Right lobe of liver (tissue), 6 donors: ENCODE measurements at regions not wholly inside any gene's neighbourhood (a gene's known extent, or its start where the extent isn't known, plus 50 kb on each side); places are given as distances from the start of the nearest gene placed in this dataset.
"Not testable (repeated sequence)": the region's sequence is repeated elsewhere in the genome, so short reads cannot be mapped to it uniquely, and the experiment has no call there.

Experiments
- ATAC-seq, 4 donors: fragments of 200-7000 bp; cut with Tn5 transposase; one replicate each; pipeline ENCODE4 v1.9.1; 2020; ENCODE audit warnings: mild to moderate bottlenecking in 4 of 4, moderate library complexity in 4 of 4
- DNase-seq, 3 donors: peaks; one replicate each; pipeline ENCODE4 v3.0.0-alpha.2; 2020
- H3K27ac ChIP-seq, 3 donors: fragments of 200-600 bp; one replicate each; pipeline ENCODE4 v1.8.0; 2022
- H3K27me3 ChIP-seq, 2 donors: fragments of 200-600 bp; one replicate each; pipeline ENCODE4 v1.8.0; 2022
- H3K36me3 ChIP-seq, 4 donors: fragments of 200-600 bp; sonication (generic) in 1 of 4; one replicate each; pipeline versions ENCODE4 v1.5.1 to v1.8.0; 2017 to 2022; ENCODE audit warnings: control low read depth in 1 of 4
- H3K4me1 ChIP-seq, 4 donors: fragments of 200-600 bp; sonication (generic) in 1 of 4; one replicate each; pipeline versions ENCODE4 v1.5.1 to v1.8.0; 2017 to 2022; ENCODE audit warnings: control low read depth in 1 of 4
- H3K4me3 ChIP-seq, 3 donors: fragments of 200-600 bp; one replicate each; pipeline ENCODE4 v1.8.0; 2022
- H3K9me3 ChIP-seq, 4 donors: fragments of 200-600 bp; sonication (generic) in 1 of 4; one replicate each; pipeline versions ENCODE4 v1.5.1 to v1.8.0; 2017 to 2022; ENCODE audit warnings: control low read depth in 1 of 4
- POLR2A ChIP-seq: fragments of 450-650 bp; IDR thresholded peaks from one replicate; pipeline ENCODE4 v1.6.1; 2017; ENCODE audit warnings: antibody characterized with exemption, mild to moderate bottlenecking
- WGBS: methylation state at CpG from one replicate; pipeline ENCODE4 v1.1.6; 2018; ENCODE audit warnings: low coverage, low lambda C conversion rate; ENCODE audit not compliant: insufficient coverage; ENCODE audit errors: missing lambda C conversion rate; 5-methylcytosine and 5-hydroxymethylcytosine counted together
- intact Hi-C, 2 donors: fragments of 100-400 bp; cut with DNase I; formaldehyde crosslinking; loops; one replicate each; pipeline versions ENCODE4 v1.11.2 to v1.14.1; 2022
- TF ChIP-seq, protein P1 (sequence below), 4 donors: fragments of 200-600 bp in 3 of 4; fragments of 450-650 bp in 1 of 4; IDR thresholded peaks; one replicate each; pipeline versions ENCODE4 v1.5.1 to v1.8.0; 2016 to 2022; ENCODE audit warnings: antibody characterized with exemption in 4 of 4, mild to moderate bottlenecking in 2 of 4
- donor health status: DM: no; HTN: yes; CAD: no.
- donor health status: DM: no; HTN: no; CAD: no.
- donor health status: DM: no; HTN: no; CAD: no.
- donor health status: DM: no; HTN: yes; CAD: no.
- donor health status: DM: no; HTN: yes; CAD: no.

DNA sequence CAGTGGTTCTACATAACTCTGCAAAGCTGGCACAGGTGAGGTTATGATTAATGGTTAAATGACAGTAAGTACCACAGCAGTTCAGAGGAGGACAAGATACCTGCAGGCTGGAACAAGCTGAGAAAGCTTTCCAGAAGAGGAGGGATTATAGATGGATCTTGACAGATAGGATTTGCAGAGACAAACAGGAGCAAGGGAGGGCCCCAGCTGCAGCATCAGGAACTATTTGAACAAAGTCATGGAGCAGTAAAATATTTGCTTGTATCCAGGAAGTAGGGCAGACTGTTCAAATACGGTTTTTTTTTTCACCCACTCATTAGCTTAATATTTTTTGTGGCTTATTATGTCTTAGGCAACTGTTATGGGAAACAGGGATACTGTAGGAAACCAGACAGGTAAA is 144.4 kb upstream of the MAN1A1 start:
- Histone ChIP-seq H3K4me3 (no peak overlapping the region), H3K27me3 (no peaks in the 10 kb centered on the region), H3K9me3 (no peaks in the 10 kb centered on the region), H3K27ac (peak overlapping the region in 2 of 3 donors; percentile 2 to 37), H3K36me3 (no peaks in the 10 kb centered on the region), H3K4me1 (peaks cover 0 to 28% (median 16%) of the 10 kb centered on the region in 4 donors)
- DNase-seq (peak in 1 of 3 donors; percentile 42), ATAC-seq (peak; percentile 70 to 92 (median 84))
- 0% methylated on average over 1 of the region's 1 CpG for WGBS
- TF ChIP-seq, protein P1, sequence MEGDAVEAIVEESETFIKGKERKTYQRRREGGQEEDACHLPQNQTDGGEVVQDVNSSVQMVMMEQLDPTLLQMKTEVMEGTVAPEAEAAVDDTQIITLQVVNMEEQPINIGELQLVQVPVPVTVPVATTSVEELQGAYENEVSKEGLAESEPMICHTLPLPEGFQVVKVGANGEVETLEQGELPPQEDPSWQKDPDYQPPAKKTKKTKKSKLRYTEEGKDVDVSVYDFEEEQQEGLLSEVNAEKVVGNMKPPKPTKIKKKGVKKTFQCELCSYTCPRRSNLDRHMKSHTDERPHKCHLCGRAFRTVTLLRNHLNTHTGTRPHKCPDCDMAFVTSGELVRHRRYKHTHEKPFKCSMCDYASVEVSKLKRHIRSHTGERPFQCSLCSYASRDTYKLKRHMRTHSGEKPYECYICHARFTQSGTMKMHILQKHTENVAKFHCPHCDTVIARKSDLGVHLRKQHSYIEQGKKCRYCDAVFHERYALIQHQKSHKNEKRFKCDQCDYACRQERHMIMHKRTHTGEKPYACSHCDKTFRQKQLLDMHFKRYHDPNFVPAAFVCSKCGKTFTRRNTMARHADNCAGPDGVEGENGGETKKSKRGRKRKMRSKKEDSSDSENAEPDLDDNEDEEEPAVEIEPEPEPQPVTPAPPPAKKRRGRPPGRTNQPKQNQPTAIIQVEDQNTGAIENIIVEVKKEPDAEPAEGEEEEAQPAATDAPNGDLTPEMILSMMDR (IDR thresholded peaks at IDR 0.05), result no peak
- TF ChIP-seq POLR2A, result no peak
- intact Hi-C loops, result no loop called here

DNA sequence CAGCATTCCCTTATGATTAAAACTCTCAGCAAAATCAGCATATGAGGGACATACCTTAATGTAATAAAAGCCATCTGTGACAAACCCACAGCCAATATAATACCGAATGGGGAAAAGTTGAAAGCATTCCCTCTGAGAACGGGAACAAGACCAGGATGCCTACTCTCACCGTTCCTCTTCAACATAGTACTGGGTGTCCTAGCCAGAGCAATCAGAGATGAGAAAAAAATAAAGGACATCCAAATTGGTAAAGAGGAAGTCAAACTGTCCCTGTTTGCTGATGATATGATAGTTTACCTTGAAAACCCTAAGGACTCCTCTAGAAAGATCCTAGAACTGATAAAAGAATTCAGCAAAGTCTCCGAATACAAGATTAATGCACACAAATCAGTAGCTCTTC is 141.6 kb upstream of the MAN1A1 start:
- H3K36me3 ChIP-seq, H3K9me3 ChIP-seq, ATAC-seq, DNase-seq, intact Hi-C loops, H3K27me3 ChIP-seq, H3K4me3 ChIP-seq, H3K27ac ChIP-seq: not testable (repeated sequence)
- WGBS, result 100% methylated on average over 3 of the region's 4 CpGs
- peaks cover 0 to 24% (median 10%) of the 10 kb centered on the region in 4 donors for H3K4me1 ChIP-seq

DNA sequence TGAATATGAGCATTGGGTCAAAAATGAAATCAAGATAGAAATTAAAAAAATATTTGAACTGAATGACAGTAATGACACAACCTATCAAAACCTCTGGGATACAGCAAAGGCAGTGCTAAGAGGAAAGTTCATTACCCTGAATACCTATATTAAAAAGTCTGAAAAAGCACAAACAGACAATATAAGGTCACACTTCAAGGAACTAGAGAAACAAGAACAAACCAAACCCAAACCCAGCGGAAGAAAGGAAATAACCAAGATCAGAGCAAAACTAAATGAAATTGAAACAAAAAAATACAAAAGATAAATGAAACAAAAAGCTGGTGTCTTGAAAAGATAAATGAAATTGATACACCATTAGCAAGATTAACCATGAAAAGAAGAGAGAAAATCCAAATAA is 140.5 kb upstream of the MAN1A1 start:
- H3K4me1 ChIP-seq, result peaks cover 0 to 17% (median 10%) of the 10 kb centered on the region in 4 donors
- ATAC-seq, DNase-seq, H3K4me3 ChIP-seq, H3K27ac ChIP-seq, intact Hi-C loops, H3K9me3 ChIP-seq, H3K36me3 ChIP-seq, H3K27me3 ChIP-seq: not testable (repeated sequence)
- WGBS, result 36% methylated on average over 1 of the region's 1 CpG

DNA sequence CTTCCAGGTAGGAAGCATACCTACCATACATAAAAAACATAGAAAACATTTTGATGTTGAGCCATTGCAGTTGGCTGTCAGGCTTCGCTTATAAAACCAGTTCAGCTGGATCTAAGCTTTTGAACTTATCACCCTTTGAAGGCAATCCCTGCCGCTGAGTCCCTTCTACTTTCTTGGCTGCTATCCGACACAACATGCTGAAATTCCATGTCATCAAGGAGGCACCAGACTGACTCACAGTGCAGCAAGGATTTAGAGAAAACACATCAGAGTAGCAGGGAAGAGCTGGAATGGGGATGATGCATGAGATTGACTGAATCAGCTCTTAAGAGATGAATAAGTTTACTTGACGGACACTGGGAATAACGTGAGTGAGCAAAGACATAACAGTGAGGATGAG is 135.0 kb upstream of the MAN1A1 start:
- DNase-seq (no peak), ATAC-seq (no peak)
- no peaks in the 10 kb centered on the region for H3K36me3 ChIP-seq
- H3K27ac ChIP-seq, result no peak overlapping the region
- H3K9me3 ChIP-seq, result no peaks in the 10 kb centered on the region
- H3K4me3 ChIP-seq, result no peak overlapping the region
- WGBS, result 87% methylated on average over 5 of the region's 5 CpGs
- H3K4me1 ChIP-seq, result peaks cover 0 to 5% (median 2%) of the 10 kb centered on the region in 4 donors
- no peaks in the 10 kb centered on the region for H3K27me3 ChIP-seq
- intact Hi-C loops, result no loop called here
- TF ChIP-seq, protein P1 (IDR thresholded peaks at IDR 0.05), result no peak
- TF ChIP-seq POLR2A, result no peak

DNA sequence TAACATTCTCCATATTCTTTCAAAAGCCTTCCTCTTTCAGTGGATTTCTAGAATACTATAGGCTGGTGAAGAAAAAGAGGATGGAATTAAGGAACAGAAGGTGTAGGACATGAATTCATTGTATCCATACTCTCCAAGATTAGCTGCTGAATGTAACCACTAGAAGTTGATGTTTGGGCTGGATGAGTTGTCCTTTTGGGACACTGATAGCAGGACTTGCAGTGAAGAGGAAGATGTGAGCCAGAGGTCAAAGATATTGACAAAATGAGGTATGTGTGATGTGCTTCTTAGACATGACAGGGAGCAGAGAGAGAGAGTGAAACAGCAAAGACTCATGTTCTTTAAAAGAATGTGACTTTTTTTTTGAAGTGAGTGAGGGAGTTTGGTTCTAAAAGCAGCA is 134.3 kb upstream of the MAN1A1 start:
- DNase-seq (no peak), ATAC-seq (no peak)
- H3K4me3 ChIP-seq, result no peak overlapping the region
- no peak overlapping the region for H3K27ac ChIP-seq
- intact Hi-C loops, result no loop called here
- no peaks in the 10 kb centered on the region for H3K9me3 ChIP-seq
- no peak for TF ChIP-seq POLR2A
- TF ChIP-seq, protein P1 (IDR thresholded peaks at IDR 0.05), result no peak
- peaks cover 0 to 5% (median 2%) of the 10 kb centered on the region in 4 donors for H3K4me1 ChIP-seq
- no peaks in the 10 kb centered on the region for H3K27me3 ChIP-seq
- H3K36me3 ChIP-seq, result no peaks in the 10 kb centered on the region

DNA sequence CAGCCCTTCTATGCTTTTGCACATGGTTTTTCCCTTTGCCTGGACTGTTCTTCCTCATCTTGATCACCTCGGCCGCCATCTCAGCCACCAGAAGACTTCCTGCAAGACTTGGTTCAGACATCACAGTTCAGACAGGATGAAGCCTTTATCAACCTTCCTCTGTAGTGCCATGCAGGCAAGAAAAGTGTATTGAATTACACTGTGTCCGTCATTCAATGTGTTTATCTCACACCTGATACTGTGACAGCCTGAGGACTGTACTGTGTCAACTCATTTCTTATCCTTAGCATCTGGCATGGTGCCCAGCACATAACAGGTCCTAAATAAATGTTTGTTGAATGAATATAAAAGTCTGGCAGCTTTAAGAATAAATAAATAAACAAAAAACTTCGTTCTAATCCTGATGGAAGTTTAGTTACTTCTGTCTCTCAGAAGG is 133.3 kb upstream of the MAN1A1 start:
- Histone ChIP-seq H3K9me3 (no peaks in the 10 kb centered on the region), H3K27ac (no peak overlapping the region), H3K27me3 (no peaks in the 10 kb centered on the region), H3K4me1 (peaks cover 0 to 5% (median 2%) of the 10 kb centered on the region in 4 donors), H3K4me3 (no peak overlapping the region), H3K36me3 (no peaks in the 10 kb centered on the region)
- no peak for TF ChIP-seq POLR2A
- TF ChIP-seq, protein P1 (IDR thresholded peaks at IDR 0.05), result no peak
- ATAC-seq, result no peak
- DNase-seq, result no peak
- WGBS, result 62% methylated on average over 4 of the region's 4 CpGs
- intact Hi-C loops, result no loop called here
